ENCODE measurements at regions not wholly inside any gene's neighbourhood (a gene's known extent, or its start where the extent isn't known, plus 50 kb on each side); places are given as distances from the start of the nearest gene placed in this dataset.

DNA sequence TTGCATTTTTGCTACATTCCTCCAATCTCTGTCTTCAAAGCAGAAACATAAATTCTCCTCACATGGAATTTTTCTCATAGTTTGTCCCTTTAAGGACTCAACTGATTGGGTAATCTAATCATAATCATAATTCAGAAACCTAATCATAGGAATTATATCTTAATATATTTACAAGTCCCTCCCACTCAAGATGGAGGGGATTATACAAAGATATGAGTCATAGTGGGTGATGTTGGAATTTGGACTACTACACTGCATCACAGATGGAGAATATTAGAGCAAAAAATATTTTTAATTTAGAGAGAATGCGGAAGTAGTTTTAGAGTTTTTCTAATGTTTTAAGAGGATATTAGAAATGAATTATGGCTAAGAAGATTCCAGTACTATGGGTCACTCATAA lies 1034.0 kb downstream of the DTWD2 start:
- ChIA-PET POLR2A (no interaction called here), CTCF (no interaction called here)
- no peak for TF ChIP-seq L3MBTL2 (conservative IDR thresholded peaks at IDR 0.05)
- TF ChIP-seq BHLHE40 (IDR thresholded peaks at IDR 0.05; ENCODE audit: borderline replicate concordance): no peak
- no peak for TF ChIP-seq ARNT (IDR thresholded peaks at IDR 0.05)
- no peak for TF ChIP-seq FOXK2 (IDR thresholded peaks at IDR 0.05)
- no peak for DNase-seq (ENCODE audit: extremely low spot score)

GRCh38 chr5:117953272-117953671 lies 1035.1 kb downstream of the DTWD2 start:
- DNase-seq (ENCODE audit: extremely low spot score): no peak
- TF ChIP-seq FOXA1 (IDR thresholded peaks at IDR 0.05): no peak
- no peak for TF ChIP-seq NFRKB (IDR thresholded peaks at IDR 0.05)
- no peak for TF ChIP-seq TARDBP (IDR thresholded peaks at IDR 0.05)
- TF ChIP-seq SP1 (IDR thresholded peaks at IDR 0.05): no peak
- no peak for TF ChIP-seq L3MBTL2 (conservative IDR thresholded peaks at IDR 0.05)
- no peak for TF ChIP-seq LEF1 (IDR thresholded peaks at IDR 0.05; ENCODE audit: borderline replicate concordance)
- no peak for TF ChIP-seq BHLHE40 (IDR thresholded peaks at IDR 0.05; ENCODE audit: borderline replicate concordance)
- no peak for TF ChIP-seq FOXK2 (IDR thresholded peaks at IDR 0.05)
- no peak for TF ChIP-seq ARNT (IDR thresholded peaks at IDR 0.05)
- TF ChIP-seq CTBP1 (IDR thresholded peaks at IDR 0.05; ENCODE audit: borderline replicate concordance): no peak
- no peak for TF ChIP-seq ELF4 (IDR thresholded peaks at IDR 0.05)
- no peak for TF ChIP-seq HDGF (IDR thresholded peaks at IDR 0.05; ENCODE audit: borderline replicate concordance)
- POLR2A ChIA-PET: no interaction called here
- CTCF ChIA-PET: no interaction called here

GRCh38 chr5:117947836-117948235 lies 1040.5 kb downstream of the DTWD2 start:
- CTCF ChIA-PET: no interaction called here

GRCh38 chr5:117947121-117947520 lies 1041.2 kb downstream of the DTWD2 start:
- TF ChIP-seq, protein P1, sequence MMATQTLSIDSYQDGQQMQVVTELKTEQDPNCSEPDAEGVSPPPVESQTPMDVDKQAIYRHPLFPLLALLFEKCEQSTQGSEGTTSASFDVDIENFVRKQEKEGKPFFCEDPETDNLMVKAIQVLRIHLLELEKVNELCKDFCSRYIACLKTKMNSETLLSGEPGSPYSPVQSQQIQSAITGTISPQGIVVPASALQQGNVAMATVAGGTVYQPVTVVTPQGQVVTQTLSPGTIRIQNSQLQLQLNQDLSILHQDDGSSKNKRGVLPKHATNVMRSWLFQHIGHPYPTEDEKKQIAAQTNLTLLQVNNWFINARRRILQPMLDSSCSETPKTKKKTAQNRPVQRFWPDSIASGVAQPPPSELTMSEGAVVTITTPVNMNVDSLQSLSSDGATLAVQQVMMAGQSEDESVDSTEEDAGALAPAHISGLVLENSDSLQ (IDR thresholded peaks at IDR 0.05): no peak
- no peak for TF ChIP-seq ARNT (IDR thresholded peaks at IDR 0.05)
- TF ChIP-seq NFRKB (IDR thresholded peaks at IDR 0.05): no peak
- TF ChIP-seq TARDBP (IDR thresholded peaks at IDR 0.05): no peak
- TF ChIP-seq LEF1 (IDR thresholded peaks at IDR 0.05; ENCODE audit: borderline replicate concordance): no peak
- no peak for TF ChIP-seq SP1 (IDR thresholded peaks at IDR 0.05)
- no peak for TF ChIP-seq L3MBTL2 (conservative IDR thresholded peaks at IDR 0.05)
- TF ChIP-seq CTBP1 (IDR thresholded peaks at IDR 0.05; ENCODE audit: borderline replicate concordance): no peak
- no peak for TF ChIP-seq SUZ12 (IDR thresholded peaks at IDR 0.05)
- no peak for TF ChIP-seq FOXA1 (IDR thresholded peaks at IDR 0.05)
- no peak for TF ChIP-seq ZNF384 (IDR thresholded peaks at IDR 0.05)
- TF ChIP-seq ELF4 (IDR thresholded peaks at IDR 0.05): no peak
- no peak for TF ChIP-seq BHLHE40 (IDR thresholded peaks at IDR 0.05; ENCODE audit: borderline replicate concordance)
- TF ChIP-seq HDGF (IDR thresholded peaks at IDR 0.05; ENCODE audit: borderline replicate concordance): no peak
- ChIA-PET POLR2A (no interaction called here), CTCF (no interaction called here)
- no peak for DNase-seq (ENCODE audit: extremely low spot score)

More at GRCh38 chr5:117947836-117948235, 1040.5 kb downstream of the DTWD2 start:
- no peak for TF ChIP-seq SP1 (IDR thresholded peaks at IDR 0.05)
- TF ChIP-seq FOXM1 (IDR thresholded peaks at IDR 0.05; ENCODE audit: borderline replicate concordance): no peak
- TF ChIP-seq NFRKB (IDR thresholded peaks at IDR 0.05): no peak
- no peak for TF ChIP-seq TARDBP (IDR thresholded peaks at IDR 0.05)
- TF ChIP-seq BHLHE40 (IDR thresholded peaks at IDR 0.05; ENCODE audit: borderline replicate concordance): no peak
- no peak for TF ChIP-seq ELF4 (IDR thresholded peaks at IDR 0.05)
- TF ChIP-seq FOXA1 (IDR thresholded peaks at IDR 0.05): no peak
- TF ChIP-seq FOXK2 (IDR thresholded peaks at IDR 0.05): no peak
- no peak for TF ChIP-seq ZNF384 (IDR thresholded peaks at IDR 0.05)
- no peak for TF ChIP-seq L3MBTL2 (conservative IDR thresholded peaks at IDR 0.05)
- TF ChIP-seq HDGF (IDR thresholded peaks at IDR 0.05; ENCODE audit: borderline replicate concordance): no peak
- TF ChIP-seq CTBP1 (IDR thresholded peaks at IDR 0.05; ENCODE audit: borderline replicate concordance): no peak
- TF ChIP-seq ARNT (IDR thresholded peaks at IDR 0.05): no peak
- TF ChIP-seq LEF1 (IDR thresholded peaks at IDR 0.05; ENCODE audit: borderline replicate concordance): no peak
- TF ChIP-seq SUZ12 (IDR thresholded peaks at IDR 0.05): no peak
- TF ChIP-seq, protein P1 (IDR thresholded peaks at IDR 0.05): no peak
- no peak for DNase-seq (ENCODE audit: extremely low spot score)
- POLR2A ChIA-PET: no interaction called here

DNA sequence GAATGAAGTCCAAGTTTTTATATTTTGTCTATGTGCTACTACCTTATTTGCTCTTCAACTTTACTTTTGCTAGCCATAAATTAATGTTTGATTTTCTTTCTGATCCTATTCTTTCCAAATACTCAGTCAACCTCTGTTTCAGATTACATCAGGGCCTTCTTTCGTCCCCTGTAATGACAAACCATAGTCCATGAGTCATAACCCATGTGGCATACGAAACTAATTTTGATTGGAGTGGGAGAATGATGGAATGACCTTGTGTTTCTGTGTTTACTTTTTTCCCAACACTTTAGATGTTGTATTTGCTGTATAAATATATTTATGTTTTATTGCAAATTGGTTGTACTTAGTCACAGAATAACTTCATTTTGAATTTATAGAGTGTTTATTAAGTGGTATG lies 1043.1 kb downstream of the DTWD2 start:
- POLR2A ChIA-PET: no interaction called here
- CTCF ChIA-PET: no interaction called here
- TF ChIP-seq ARNT (IDR thresholded peaks at IDR 0.05) (no peak), LEF1 (IDR thresholded peaks at IDR 0.05; ENCODE audit: borderline replicate concordance) (no peak), SUZ12 (IDR thresholded peaks at IDR 0.05) (no peak), HDGF (IDR thresholded peaks at IDR 0.05; ENCODE audit: borderline replicate concordance) (no peak)
- no peak for DNase-seq (ENCODE audit: extremely low spot score)

GRCh38 chr5:117943541-117943940 lies 1044.8 kb downstream of the DTWD2 start:
- TF ChIP-seq LEF1 (IDR thresholded peaks at IDR 0.05; ENCODE audit: borderline replicate concordance): no peak
- no peak for DNase-seq (ENCODE audit: extremely low spot score)
- ChIA-PET CTCF (no interaction called here), POLR2A (no interaction called here)

DNA sequence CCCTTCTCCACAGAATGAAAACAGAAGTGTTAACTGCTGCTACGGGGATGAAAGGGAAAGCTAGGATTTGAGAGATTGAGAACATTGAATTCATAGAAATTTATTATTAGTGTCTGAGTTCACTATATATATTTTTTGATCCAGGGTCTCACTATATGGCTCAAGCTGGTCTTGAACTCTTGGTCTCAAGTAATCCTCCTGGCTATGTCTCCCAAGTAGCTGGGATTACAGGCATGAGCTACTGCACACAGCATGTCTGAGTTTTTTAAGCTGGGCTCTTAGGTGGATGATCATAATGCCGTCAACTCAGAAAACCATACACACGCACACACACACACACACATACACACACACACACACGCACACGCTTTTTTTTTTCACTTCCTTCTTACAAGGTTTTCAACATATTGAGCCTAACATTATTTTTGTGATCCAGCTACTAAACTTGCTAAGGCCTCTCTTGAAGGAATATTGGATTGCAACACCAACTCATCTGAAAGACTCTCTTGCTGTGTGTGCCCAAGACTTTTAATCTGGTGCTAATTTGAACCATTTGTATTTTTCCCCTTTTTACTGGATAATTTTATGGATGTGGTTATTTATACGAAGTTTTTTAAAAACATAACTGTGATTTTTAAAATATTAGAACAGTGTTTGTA lies 1045.4 kb downstream of the DTWD2 start:
- no peak for DNase-seq (ENCODE audit: extremely low spot score)
- ChIA-PET POLR2A (no interaction called here), CTCF (no interaction called here)
- no peak for TF ChIP-seq TARDBP (IDR thresholded peaks at IDR 0.05)
- no peak for TF ChIP-seq FOXM1 (IDR thresholded peaks at IDR 0.05; ENCODE audit: borderline replicate concordance)
- no peak for TF ChIP-seq SUZ12 (IDR thresholded peaks at IDR 0.05)
- TF ChIP-seq FOXA1 (IDR thresholded peaks at IDR 0.05): no peak
- TF ChIP-seq ELF4 (IDR thresholded peaks at IDR 0.05): no peak
- TF ChIP-seq LEF1 (IDR thresholded peaks at IDR 0.05; ENCODE audit: borderline replicate concordance): no peak
- TF ChIP-seq HDGF (IDR thresholded peaks at IDR 0.05; ENCODE audit: borderline replicate concordance): no peak
- TF ChIP-seq L3MBTL2 (conservative IDR thresholded peaks at IDR 0.05): no peak
- TF ChIP-seq ARNT (IDR thresholded peaks at IDR 0.05): no peak
- TF ChIP-seq FOXK2 (IDR thresholded peaks at IDR 0.05): no peak
- no peak for TF ChIP-seq SP1 (IDR thresholded peaks at IDR 0.05)

All from HEK293T (cell line).